H9 (cell line): ENCODE measurements at regions not wholly inside any gene's neighbourhood (a gene's known extent, or its start where the extent isn't known, plus 50 kb on each side); places are given as distances from the start of the nearest gene placed in this dataset.

Experiments used
- DNase-seq: peaks from one replicate; pipeline ENCODE4 v3.0.0-alpha.2; 2017
- H2AFZ ChIP-seq: one replicate; pipeline ENCODE4 v1.6.1; 2013; ENCODE audit warnings: mild to moderate bottlenecking, low read length, control low read depth, moderate library complexity
- H2AK5ac ChIP-seq: 2 replicates; pipeline ENCODE4 v1.6.1; 2013; ENCODE audit warnings: low read length, control low read depth, mixed read lengths; ENCODE audit not compliant: insufficient read length
- H2BK120ac ChIP-seq: one replicate; pipeline ENCODE4 v1.6.1; 2013; ENCODE audit warnings: low read depth, mild to moderate bottlenecking, low read length, control low read depth, inconsistent platforms; ENCODE audit not compliant: poor library complexity, severe bottlenecking
- H2BK12ac ChIP-seq: 2 replicates; pipeline ENCODE4 v1.6.1; 2013; ENCODE audit warnings: low read length, control low read depth, mixed read lengths, low read depth; ENCODE audit not compliant: insufficient read length
- H2BK15ac ChIP-seq: 2 replicates; pipeline ENCODE4 v1.6.1; 2013; ENCODE audit warnings: low read depth, low read length, control low read depth
- H2BK20ac ChIP-seq: one replicate; pipeline ENCODE4 v1.6.1; 2013; ENCODE audit warnings: low read depth, mild to moderate bottlenecking, low read length, control low read depth, inconsistent platforms; ENCODE audit not compliant: poor library complexity, severe bottlenecking
- H2BK5ac ChIP-seq: 2 replicates; pipeline ENCODE4 v1.6.1; 2013; ENCODE audit warnings: low read length, control low read depth, mixed read lengths; ENCODE audit not compliant: insufficient read length
- H3K14ac ChIP-seq: 2 replicates; pipeline ENCODE4 v1.6.1; 2013; ENCODE audit warnings: low read length, control low read depth; ENCODE audit not compliant: insufficient read depth
- H3K18ac ChIP-seq: 2 replicates; pipeline ENCODE4 v1.6.1; 2013; ENCODE audit warnings: low read depth, mild to moderate bottlenecking, mixed read lengths, low read length, control low read depth; ENCODE audit not compliant: insufficient read length
- H3K23ac ChIP-seq: 2 replicates; pipeline ENCODE4 v1.6.1; 2013; ENCODE audit warnings: low read length, control low read depth, mixed read lengths, low read depth; ENCODE audit not compliant: insufficient read length
- H3K23me2 ChIP-seq: 2 replicates; pipeline ENCODE4 v1.6.1; 2013; ENCODE audit warnings: low read depth, mild to moderate bottlenecking, mixed read lengths, low read length, control low read depth; ENCODE audit not compliant: insufficient read length, poor library complexity, severe bottlenecking
- H3K27ac ChIP-seq: 2 replicates; pipeline ENCODE4 v1.5.1; 2013; ENCODE audit warnings: low read length, control low read depth, mixed read lengths, low read depth; ENCODE audit not compliant: insufficient read length
- H3K27me3 ChIP-seq: 2 replicates; pipeline ENCODE4 v1.6.1; 2013; ENCODE audit warnings: low read length, control low read depth, inconsistent platforms; ENCODE audit not compliant: insufficient read depth
- H3K4ac ChIP-seq: 2 replicates; pipeline ENCODE4 v1.6.1; 2013; ENCODE audit warnings: low read depth, mild to moderate bottlenecking, control low read depth, inconsistent platforms, low read length, moderate library complexity
- H3K4me1 ChIP-seq: 2 replicates; pipeline ENCODE4 v1.6.1; 2013; ENCODE audit warnings: low read length, control low read depth, inconsistent platforms; ENCODE audit not compliant: insufficient read depth
- H3K4me2 ChIP-seq: 2 replicates; pipeline ENCODE4 v1.6.1; 2013; ENCODE audit warnings: low read length, control low read depth, mixed read lengths; ENCODE audit not compliant: insufficient read length, insufficient read depth
- H3K56ac ChIP-seq: 2 replicates; pipeline ENCODE4 v1.6.1; 2013; ENCODE audit warnings: low read depth, mild to moderate bottlenecking, mixed read lengths, low read length, control low read depth; ENCODE audit not compliant: insufficient read length
- H3K79me1 ChIP-seq: 2 replicates; pipeline ENCODE4 v1.6.1; 2013; ENCODE audit warnings: low read depth, mild to moderate bottlenecking, moderate library complexity, low read length, control low read depth, inconsistent platforms; ENCODE audit not compliant: insufficient read depth, poor library complexity, severe bottlenecking
- H3K79me2 ChIP-seq: 2 replicates; pipeline ENCODE4 v1.6.1; 2013; ENCODE audit warnings: low read length, control low read depth, inconsistent platforms; ENCODE audit not compliant: insufficient read depth
- H3K9ac ChIP-seq: 2 replicates; pipeline ENCODE4 v1.6.1; 2013; ENCODE audit warnings: low read length, control low read depth, mixed read lengths; ENCODE audit not compliant: insufficient read length; ENCODE audit errors: extremely low read depth
- H3K9me3 ChIP-seq: one replicate; pipeline ENCODE4 v1.6.1; 2013; ENCODE audit warnings: low read depth, low read length, inconsistent platforms; ENCODE audit not compliant: control insufficient read depth
- H3T11ph ChIP-seq: one replicate; pipeline ENCODE4 v1.6.1; 2013; ENCODE audit warnings: mild to moderate bottlenecking, low read length, control low read depth, inconsistent platforms
- H4K20me1 ChIP-seq: one replicate; pipeline ENCODE4 v1.6.1; 2013; ENCODE audit not compliant: control insufficient read depth, insufficient read length, insufficient read depth
- H4K5ac ChIP-seq: 2 replicates; pipeline ENCODE4 v1.6.1; 2013; ENCODE audit warnings: low read depth, mild to moderate bottlenecking, mixed read lengths, low read length, control low read depth; ENCODE audit not compliant: insufficient read length
- H4K8ac ChIP-seq: replicated peaks from 2 replicates; pipeline ENCODE4 v1.6.1; 2013; ENCODE audit warnings: low read length, control low read depth, mixed read lengths, low read depth; ENCODE audit not compliant: insufficient read length
- H4K91ac ChIP-seq: 2 replicates; pipeline ENCODE4 v1.6.1; 2013; ENCODE audit warnings: low read depth, mild to moderate bottlenecking, moderate library complexity, mixed read lengths, low read length, control low read depth; ENCODE audit not compliant: insufficient read length
- H3K27ac Mint-ChIP-seq, 3 experiments: 2 replicates in 2 of 3; 3 replicates in 1 of 3; pipeline ENCODE4 v1.8.0; 2020 to 2021; ENCODE audit warnings: mixed read lengths in 3 of 3, mild to moderate bottlenecking in 1 of 3, moderate library complexity in 1 of 3
- H3K27me3 Mint-ChIP-seq: 2 replicates; pipeline ENCODE4 v1.8.0; 2021; ENCODE audit warnings: low read depth, mild to moderate bottlenecking, moderate library complexity, mixed read lengths
- H3K36me3 Mint-ChIP-seq, 3 experiments: 2 replicates in 2 of 3; 3 replicates in 1 of 3; pipeline ENCODE4 v1.8.0; 2020 to 2021; ENCODE audit warnings: low read depth in 3 of 3, mixed read lengths in 3 of 3; ENCODE audit not compliant: insufficient read depth in 1 of 3
- H3K4me1 Mint-ChIP-seq, 2 experiments: 2 replicates each; pipeline ENCODE4 v1.8.0; 2020; ENCODE audit warnings: mixed read lengths in 2 of 2
- H3K4me3 Mint-ChIP-seq, 2 experiments: 2 replicates in 1 of 2; 3 replicates in 1 of 2; pipeline ENCODE4 v1.8.0; 2020 to 2021; ENCODE audit warnings: mild to moderate bottlenecking in 2 of 2, mixed read lengths in 2 of 2, moderate library complexity in 1 of 2
- H3K9me3 Mint-ChIP-seq, 2 experiments: 2 replicates in 1 of 2; 3 replicates in 1 of 2; pipeline ENCODE4 v1.8.0; 2020; ENCODE audit warnings: mild to moderate bottlenecking in 2 of 2, mixed read lengths in 2 of 2, moderate library complexity in 1 of 2
- WGBS: extraction: QIAGEN DNeasy Blood & Tissue Kit; methylation state at CpG from one replicate; pipeline ENCODE4 v1.1.7; 2013; ENCODE audit warnings: missing lambda C conversion rate, low lambda C conversion rate, mixed read lengths; ENCODE audit not compliant: insufficient read length; ENCODE audit errors: extremely low coverage; 5-methylcytosine and 5-hydroxymethylcytosine counted together
- TF ChIP-seq, protein P1 (sequence below): fragments of 200-600 bp; sonication (generic); conservative IDR thresholded peaks from 3 replicates; pipeline ENCODE4 v1.8.0; 2021; ENCODE audit warnings: antibody characterized with exemption, mild to moderate bottlenecking

GRCh38 chr3:166593776-166594175 is 756.6 kb upstream of the BCHE start:
- Histone ChIP-seq H4K91ac (no peak overlapping the region), H2BK20ac (no peak overlapping the region), H3T11ph (no peak overlapping the region), H3K56ac (no peak overlapping the region), H2BK15ac (no peak overlapping the region), H4K20me1 (no peaks in the 10 kb centered on the region), H2AK5ac (no peak overlapping the region), H3K9me3 (no peaks in the 10 kb centered on the region), H3K4ac (no peak overlapping the region), H2AFZ (no peak overlapping the region), H3K23me2 (no peaks in the 10 kb centered on the region), H2BK5ac (no peak overlapping the region), H3K14ac (no peak overlapping the region), H3K27ac (no peak overlapping the region), H3K9ac (no peak overlapping the region), H4K8ac (no peak overlapping the region), H3K4me2 (no peak overlapping the region), H4K5ac (no peak overlapping the region), H2BK12ac (no peak overlapping the region), H3K18ac (no peak overlapping the region), H3K27me3 (no peaks in the 10 kb centered on the region), H3K4me1 (no peaks in the 10 kb centered on the region), H3K79me1 (no peaks in the 10 kb centered on the region), H3K23ac (no peak overlapping the region), H3K79me2 (no peaks in the 10 kb centered on the region), H2BK120ac (no peak overlapping the region)
- no peak overlapping the region for H3K27ac Mint-ChIP-seq
- H3K4me1 Mint-ChIP-seq = no peaks in the 10 kb centered on the region
- peaks cover 0 to 5% of the 10 kb centered on the region in 2 experiments; a peak in 1 of 5 replicates for H3K9me3 Mint-ChIP-seq
- H3K27me3 Mint-ChIP-seq = no peaks in the 10 kb centered on the region
- WGBS = no CpG with 5 or more reads among the region's 1 CpG
- TF ChIP-seq, protein P1, sequence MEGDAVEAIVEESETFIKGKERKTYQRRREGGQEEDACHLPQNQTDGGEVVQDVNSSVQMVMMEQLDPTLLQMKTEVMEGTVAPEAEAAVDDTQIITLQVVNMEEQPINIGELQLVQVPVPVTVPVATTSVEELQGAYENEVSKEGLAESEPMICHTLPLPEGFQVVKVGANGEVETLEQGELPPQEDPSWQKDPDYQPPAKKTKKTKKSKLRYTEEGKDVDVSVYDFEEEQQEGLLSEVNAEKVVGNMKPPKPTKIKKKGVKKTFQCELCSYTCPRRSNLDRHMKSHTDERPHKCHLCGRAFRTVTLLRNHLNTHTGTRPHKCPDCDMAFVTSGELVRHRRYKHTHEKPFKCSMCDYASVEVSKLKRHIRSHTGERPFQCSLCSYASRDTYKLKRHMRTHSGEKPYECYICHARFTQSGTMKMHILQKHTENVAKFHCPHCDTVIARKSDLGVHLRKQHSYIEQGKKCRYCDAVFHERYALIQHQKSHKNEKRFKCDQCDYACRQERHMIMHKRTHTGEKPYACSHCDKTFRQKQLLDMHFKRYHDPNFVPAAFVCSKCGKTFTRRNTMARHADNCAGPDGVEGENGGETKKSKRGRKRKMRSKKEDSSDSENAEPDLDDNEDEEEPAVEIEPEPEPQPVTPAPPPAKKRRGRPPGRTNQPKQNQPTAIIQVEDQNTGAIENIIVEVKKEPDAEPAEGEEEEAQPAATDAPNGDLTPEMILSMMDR = no peak
- H3K4me3 Mint-ChIP-seq = no peak overlapping the region
- H3K36me3 Mint-ChIP-seq = peaks cover 0 to 2% (median 0%) of the 10 kb centered on the region in 3 experiments; a peak in 2 of 7 replicates
- no peak for DNase-seq
